ENCODE measurements at regions not wholly inside any gene's neighbourhood (a gene's known extent, or its start where the extent isn't known, plus 50 kb on each side); places are given as distances from the start of the nearest gene placed in this dataset.

GRCh38 chr10:130809761-130810515, 501.6 kb downstream of the TCERG1L start:
- no peak for DNase-seq

GRCh38 chr10:130810856-130811255, 500.7 kb downstream of the TCERG1L start:
- DNase-seq: no peak

GRCh38 chr10:130812381-130813148, 499.0 kb downstream of the TCERG1L start:
- no peak for DNase-seq

GRCh38 chr10:130814610-130815009, 496.9 kb downstream of the TCERG1L start:
- DNase-seq: no peak

GRCh38 chr10:130816116-130816901, 495.2 kb downstream of the TCERG1L start:
- DNase-seq: no peak

- DNase-seq: no peak
Observed at GRCh38 chr10:130817046-130817624, 494.4 kb downstream of the TCERG1L start.

- no peak for DNase-seq
Observed at GRCh38 chr10:130817674-130818073, 493.8 kb downstream of the TCERG1L start.

- no peak for DNase-seq
Observed at GRCh38 chr10:130820880-130821482, 490.5 kb downstream of the TCERG1L start.

GRCh38 chr10:130824230-130825014, 487.1 kb downstream of the TCERG1L start:
- DNase-seq: no peak

GRCh38 chr10:130833596-130833995, 477.9 kb downstream of the TCERG1L start:
- no peak for DNase-seq

- DNase-seq: no peak
Observed at GRCh38 chr10:130834170-130834569, 477.4 kb downstream of the TCERG1L start.

GRCh38 chr10:130834573-130834972, 476.9 kb downstream of the TCERG1L start:
- DNase-seq: no peak

- no peak for DNase-seq
Observed at GRCh38 chr10:130835068-130835467, 476.5 kb downstream of the TCERG1L start.

- no peak for DNase-seq
Observed at GRCh38 chr10:130836344-130836743, 475.2 kb downstream of the TCERG1L start.

GRCh38 chr10:130843051-130843653, 468.4 kb downstream of the TCERG1L start:
- no peak for DNase-seq

- DNase-seq: no peak
Observed at GRCh38 chr10:130844310-130844709, 467.2 kb downstream of the TCERG1L start.

- DNase-seq: no peak
Observed at GRCh38 chr10:130847170-130847569, 464.4 kb downstream of the TCERG1L start.

- DNase-seq: no peak
Observed at GRCh38 chr10:130848855-130849254, 462.7 kb downstream of the TCERG1L start.

GRCh38 chr10:130854151-130854550, 457.4 kb downstream of the TCERG1L start:
- DNase-seq: no peak

- no peak for DNase-seq
Observed at GRCh38 chr10:130857631-130858295, 453.8 kb downstream of the TCERG1L start.

- no peak for DNase-seq
Observed at GRCh38 chr10:130858626-130859025, 452.9 kb downstream of the TCERG1L start.
